ENCODE measurements at regions not wholly inside any gene's neighbourhood (a gene's known extent, or its start where the extent isn't known, plus 50 kb on each side); places are given as distances from the start of the nearest gene placed in this dataset.

DNA sequence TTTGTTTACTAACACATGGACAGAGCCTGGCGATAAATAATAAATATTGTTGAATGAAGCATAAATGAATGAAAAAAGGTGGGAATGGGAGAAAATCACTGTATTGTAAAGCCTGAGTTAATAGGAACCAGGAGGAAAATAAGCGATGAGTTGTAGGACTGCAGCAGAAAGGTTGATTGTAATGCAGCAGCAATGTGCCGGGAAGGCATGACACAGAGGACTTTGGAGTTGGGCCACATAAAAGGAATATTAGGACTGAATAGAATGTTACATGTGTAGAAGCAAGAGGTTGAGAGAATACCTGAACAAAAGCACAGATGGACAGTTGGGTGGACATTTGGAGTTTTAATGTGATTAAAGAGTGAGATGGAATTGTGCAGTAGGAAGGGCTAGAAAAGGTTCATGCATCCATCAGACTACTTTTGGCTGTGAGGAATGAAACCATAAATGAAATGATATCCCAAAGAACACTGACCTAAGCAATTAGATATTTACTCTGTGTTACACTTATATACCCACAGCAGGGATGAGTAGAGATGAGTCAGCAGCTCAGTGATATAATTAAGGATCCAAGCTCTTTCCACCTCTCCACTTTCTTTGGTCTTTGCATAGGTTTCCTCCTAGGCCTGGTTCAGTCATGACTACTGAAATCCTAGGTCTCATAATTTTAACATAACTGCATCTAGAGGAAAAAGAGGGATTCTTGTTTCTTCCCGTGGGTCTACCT, 55.4 kb downstream of the CCER1 start:
- no peak for DNase-seq
- ChIA-PET CTCF (no interaction called here), POLR2A (no interaction called here)
- no peak overlapping the region for H3K4me3 Mint-ChIP-seq
- H3K27me3 Mint-ChIP-seq, result peaks cover 8% of the 10 kb centered on the region
- H3K9me3 Mint-ChIP-seq, result no peaks in the 10 kb centered on the region
- intact Hi-C loops (cut with micrococcal nuclease), result no loop called here
- H3K4me1 Mint-ChIP-seq (ENCODE audit: low read depth), result no peaks in the 10 kb centered on the region
- no peak overlapping the region for H3K27ac Mint-ChIP-seq
- H3K36me3 Mint-ChIP-seq, result no peaks in the 10 kb centered on the region

DNA sequence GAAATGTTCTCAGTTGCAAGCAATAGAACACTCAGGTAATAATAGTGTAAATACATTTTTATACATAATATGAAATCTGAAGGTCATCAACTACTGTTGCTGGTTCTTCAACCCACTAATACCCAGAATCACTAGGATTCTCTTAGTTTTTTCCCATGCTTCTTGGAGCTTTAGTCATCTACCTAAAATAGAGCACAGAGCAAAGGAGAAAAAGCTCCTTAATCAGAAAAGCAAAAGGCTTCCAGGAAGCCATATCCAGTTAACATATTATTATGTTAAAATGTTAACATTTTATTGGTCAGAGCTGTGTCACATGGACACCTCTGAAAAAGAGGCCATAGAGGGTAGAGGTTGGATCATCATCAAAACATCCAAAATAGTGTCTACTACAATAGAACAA, 57.0 kb downstream of the CCER1 start:
- CTCF ChIA-PET, result no interaction called here

DNA sequence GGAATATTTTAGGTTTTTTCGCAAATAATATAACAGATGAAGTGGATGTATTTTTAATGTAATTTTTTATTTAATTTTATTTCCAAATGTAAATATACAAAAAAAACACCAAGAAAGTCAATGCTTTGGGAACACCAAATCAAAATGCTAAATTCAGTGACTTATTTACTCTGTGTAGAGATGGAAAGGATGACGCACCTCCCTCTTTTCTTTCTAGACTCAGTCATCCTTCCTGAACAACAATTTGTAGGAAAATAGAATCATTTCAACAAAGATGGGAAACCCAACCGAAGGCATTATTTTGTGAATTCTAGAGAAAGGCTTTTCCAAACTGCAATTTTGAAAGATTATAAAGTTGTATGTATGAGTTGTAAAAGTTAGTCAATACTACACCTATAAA, 57.7 kb downstream of the CCER1 start:
- Mint-ChIP-seq H3K27me3 (peaks cover 8% of the 10 kb centered on the region), H3K4me1 (ENCODE audit: low read depth) (no peaks in the 10 kb centered on the region), H3K36me3 (no peaks in the 10 kb centered on the region), H3K9me3 (no peaks in the 10 kb centered on the region), H3K27ac (no peak overlapping the region), H3K4me3 (no peak overlapping the region)
- no peak for DNase-seq
- ChIA-PET POLR2A (no interaction called here), CTCF (no interaction called here)
- intact Hi-C loops (cut with micrococcal nuclease), result no loop called here

More for the DNA sequence above, 57.0 kb downstream of the CCER1 start:
- H3K4me1 Mint-ChIP-seq (ENCODE audit: low read depth), result no peaks in the 10 kb centered on the region
- peaks cover 8% of the 10 kb centered on the region for H3K27me3 Mint-ChIP-seq
- no peak for DNase-seq
- H3K4me3 Mint-ChIP-seq, result no peak overlapping the region
- no peaks in the 10 kb centered on the region for H3K36me3 Mint-ChIP-seq
- H3K27ac Mint-ChIP-seq, result no peak overlapping the region
- H3K9me3 Mint-ChIP-seq, result no peaks in the 10 kb centered on the region
- POLR2A ChIA-PET, result no interaction called here
- intact Hi-C loops (cut with micrococcal nuclease), result no loop called here

DNA sequence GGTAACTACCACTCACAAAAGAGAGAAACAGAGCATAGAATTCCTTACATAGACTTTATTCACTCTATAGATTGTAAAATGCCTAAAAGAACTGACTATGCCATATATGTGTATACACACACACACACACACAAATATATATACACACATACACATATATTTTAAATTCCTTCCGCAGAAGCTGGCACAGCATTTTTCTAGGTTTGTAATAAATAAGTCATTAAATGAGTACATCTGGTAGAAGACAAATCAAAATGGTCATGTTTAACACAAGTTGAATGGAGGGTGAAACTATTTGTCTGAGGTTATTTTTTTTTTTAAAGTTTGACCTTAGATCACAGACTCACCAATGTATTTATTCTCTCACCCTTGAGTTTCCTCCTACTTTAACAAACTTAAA, 58.2 kb downstream of the CCER1 start:
- no peak overlapping the region for H3K27ac Mint-ChIP-seq
- ChIA-PET POLR2A (no interaction called here), CTCF (no interaction called here)

DNA sequence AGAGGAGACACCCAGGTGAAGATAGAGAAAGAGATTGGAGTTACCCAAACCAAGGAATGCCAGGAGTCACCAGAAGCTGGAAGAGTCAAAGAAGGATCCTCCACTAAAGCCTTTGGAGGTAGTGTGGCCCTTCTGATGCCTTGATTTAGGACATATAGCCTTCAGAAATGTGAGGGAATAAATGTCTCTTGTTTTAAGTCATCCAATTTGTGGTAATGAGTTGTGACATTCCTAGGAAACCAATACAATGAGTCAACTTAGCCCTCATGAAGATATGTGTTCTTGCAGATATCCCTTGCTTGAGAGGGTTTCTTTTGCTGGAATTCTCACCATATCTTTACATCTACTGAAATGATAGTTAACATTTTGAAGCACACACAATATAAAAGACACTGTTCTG, 58.8 kb downstream of the CCER1 start:
- H3K4me1 Mint-ChIP-seq (ENCODE audit: low read depth), result no peaks in the 10 kb centered on the region
- ChIA-PET CTCF (no interaction called here), POLR2A (no interaction called here)
- no peak overlapping the region for H3K27ac Mint-ChIP-seq
- no peak overlapping the region for H3K4me3 Mint-ChIP-seq
- no peaks in the 10 kb centered on the region for H3K36me3 Mint-ChIP-seq
- DNase-seq, result no peak
- H3K27me3 Mint-ChIP-seq, result peaks cover 8% of the 10 kb centered on the region
- intact Hi-C loops (cut with micrococcal nuclease), result no loop called here
- no peaks in the 10 kb centered on the region for H3K9me3 Mint-ChIP-seq

More for the DNA sequence above, 58.2 kb downstream of the CCER1 start:
- no peaks in the 10 kb centered on the region for H3K9me3 Mint-ChIP-seq
- no peak for DNase-seq
- H3K4me3 Mint-ChIP-seq, result no peak overlapping the region
- intact Hi-C loops (cut with micrococcal nuclease), result no loop called here
- H3K36me3 Mint-ChIP-seq, result no peaks in the 10 kb centered on the region
- no peaks in the 10 kb centered on the region for H3K4me1 Mint-ChIP-seq (ENCODE audit: low read depth)
- peaks cover 8% of the 10 kb centered on the region for H3K27me3 Mint-ChIP-seq

DNA sequence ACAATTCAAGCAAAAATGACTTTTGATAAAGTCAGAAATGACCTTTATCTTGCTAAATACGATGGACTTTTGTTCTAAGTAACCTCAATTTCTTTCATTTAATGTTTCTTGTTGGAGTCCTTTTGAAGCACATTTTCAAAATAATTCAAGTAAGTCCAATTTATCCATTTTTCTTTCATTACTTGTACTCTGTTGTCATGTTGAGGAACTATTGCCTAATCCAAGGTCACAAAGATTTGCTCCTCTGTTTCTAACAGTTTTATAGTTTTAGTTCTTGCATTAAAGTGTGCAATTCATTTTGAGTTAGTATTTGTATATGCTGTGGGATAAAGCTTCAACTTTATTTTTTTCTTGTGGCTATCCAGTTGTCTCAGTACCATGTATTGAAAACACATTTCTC, 66.7 kb downstream of the CCER1 start:
- intact Hi-C loops (cut with micrococcal nuclease), result no loop called here
- no peak for DNase-seq
- CTCF ChIA-PET, result no interaction called here

DNA sequence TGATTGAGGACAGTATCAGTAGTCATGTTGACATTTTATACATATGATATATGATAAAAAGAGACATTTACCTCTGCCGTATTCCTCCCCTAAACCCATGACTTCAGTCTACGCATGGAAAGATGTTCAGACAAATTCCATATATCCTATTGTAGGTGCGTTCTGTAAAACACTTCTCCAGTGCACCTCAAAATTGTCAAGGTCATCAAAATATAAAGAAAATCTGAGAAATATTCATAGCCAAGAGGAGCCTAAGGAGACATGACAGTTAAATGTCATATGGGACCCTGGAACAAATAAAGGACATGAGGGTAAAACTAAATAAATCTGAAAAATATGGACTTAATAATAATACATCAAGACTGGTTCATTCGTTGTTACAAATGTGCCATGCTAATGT, 71.5 kb downstream of the CCER1 start:
- H3K4me3 Mint-ChIP-seq, result no peak overlapping the region
- no peak for DNase-seq
- ChIA-PET CTCF (no interaction called here), POLR2A (no interaction called here)
- H3K27me3 Mint-ChIP-seq, result no peaks in the 10 kb centered on the region
- no peaks in the 10 kb centered on the region for H3K36me3 Mint-ChIP-seq
- intact Hi-C loops (cut with micrococcal nuclease), result no loop called here
- H3K4me1 Mint-ChIP-seq (ENCODE audit: low read depth), result no peaks in the 10 kb centered on the region
- H3K27ac Mint-ChIP-seq, result no peak overlapping the region
- no peaks in the 10 kb centered on the region for H3K9me3 Mint-ChIP-seq

More for the DNA sequence above, 66.7 kb downstream of the CCER1 start:
- no peaks in the 10 kb centered on the region for H3K9me3 Mint-ChIP-seq
- POLR2A ChIA-PET, result no interaction called here
- no peak overlapping the region for H3K4me3 Mint-ChIP-seq
- H3K4me1 Mint-ChIP-seq (ENCODE audit: low read depth), result no peaks in the 10 kb centered on the region
- H3K27ac Mint-ChIP-seq, result no peak overlapping the region
- no peaks in the 10 kb centered on the region for H3K36me3 Mint-ChIP-seq
- H3K27me3 Mint-ChIP-seq, result no peaks in the 10 kb centered on the region

DNA sequence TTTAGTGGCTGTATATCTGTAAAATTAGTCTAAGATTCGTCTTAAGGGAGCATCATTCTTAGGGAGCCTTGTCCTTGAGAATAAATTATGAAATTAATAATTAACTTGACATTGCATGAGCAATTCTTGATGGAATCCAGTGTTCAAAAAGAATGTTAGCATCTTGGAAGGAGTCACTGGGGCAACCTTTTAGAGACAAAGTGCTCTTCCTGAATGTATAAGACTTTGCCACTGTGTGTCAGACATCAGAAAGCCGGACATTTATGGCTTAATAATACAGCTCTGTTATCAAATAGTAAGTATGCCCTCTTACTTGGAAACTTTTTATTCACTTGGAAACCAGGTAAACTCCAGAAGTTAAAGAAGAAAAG, 83.3 kb downstream of the CCER1 start:
- H3K27me3 Mint-ChIP-seq, result no peaks in the 10 kb centered on the region
- no peak overlapping the region for H3K4me3 Mint-ChIP-seq
- DNase-seq, result no peak
- intact Hi-C loops (cut with micrococcal nuclease), result no loop called here
- no peaks in the 10 kb centered on the region for H3K4me1 Mint-ChIP-seq (ENCODE audit: low read depth)
- no peaks in the 10 kb centered on the region for H3K9me3 Mint-ChIP-seq
- CTCF ChIA-PET, result no interaction called here
- POLR2A ChIA-PET, result no interaction called here
- H3K27ac Mint-ChIP-seq, result no peak overlapping the region
- no peaks in the 10 kb centered on the region for H3K36me3 Mint-ChIP-seq

DNA sequence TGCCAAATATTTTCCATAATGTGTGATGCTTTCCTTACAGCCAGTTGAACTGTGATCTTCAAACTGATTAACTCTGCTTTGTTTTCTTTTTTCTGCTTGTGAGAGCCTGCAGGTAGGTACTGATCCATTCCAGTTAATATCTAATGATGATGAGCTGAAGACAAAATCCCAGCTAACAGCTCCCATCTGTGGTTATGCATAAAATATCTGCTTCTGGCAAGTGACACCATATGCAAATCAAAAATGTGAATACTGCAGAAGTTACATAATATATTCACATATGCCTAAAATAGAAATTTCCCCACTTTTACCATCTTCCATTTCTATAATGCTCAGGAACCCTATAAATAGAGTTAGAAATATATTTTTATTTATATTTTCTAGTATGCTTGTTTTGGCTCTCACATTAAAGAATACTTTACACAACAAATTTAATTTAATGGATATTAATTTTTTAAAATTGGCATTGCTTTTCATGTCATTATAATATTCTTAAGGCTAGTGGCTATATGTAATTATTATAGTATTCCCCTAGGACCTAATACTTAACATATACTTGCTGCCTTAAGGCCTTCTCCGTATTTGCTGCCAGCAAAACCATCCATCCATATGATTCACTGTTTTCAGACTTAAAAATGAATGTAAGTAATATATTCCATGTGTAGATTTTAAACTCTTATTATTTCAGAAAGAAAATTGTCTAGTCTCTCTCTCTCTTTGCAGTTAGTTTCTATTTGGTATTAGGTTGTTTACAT, 83.8 kb downstream of the CCER1 start:
- H3K27me3 Mint-ChIP-seq, result no peaks in the 10 kb centered on the region
- no peaks in the 10 kb centered on the region for H3K36me3 Mint-ChIP-seq
- H3K4me1 Mint-ChIP-seq (ENCODE audit: low read depth), result no peaks in the 10 kb centered on the region
- no peaks in the 10 kb centered on the region for H3K9me3 Mint-ChIP-seq
- intact Hi-C loops (cut with micrococcal nuclease), result no loop called here
- ChIA-PET POLR2A (no interaction called here), CTCF (interaction anchor here (1.3 kb wide), 1 partner anchor 17 kb away, joined by 4 read pairs; no protein-coding TSS in a partner anchor)
- DNase-seq, result no peak
- H3K4me3 Mint-ChIP-seq, result no peak overlapping the region
- no peak overlapping the region for H3K27ac Mint-ChIP-seq

DNA sequence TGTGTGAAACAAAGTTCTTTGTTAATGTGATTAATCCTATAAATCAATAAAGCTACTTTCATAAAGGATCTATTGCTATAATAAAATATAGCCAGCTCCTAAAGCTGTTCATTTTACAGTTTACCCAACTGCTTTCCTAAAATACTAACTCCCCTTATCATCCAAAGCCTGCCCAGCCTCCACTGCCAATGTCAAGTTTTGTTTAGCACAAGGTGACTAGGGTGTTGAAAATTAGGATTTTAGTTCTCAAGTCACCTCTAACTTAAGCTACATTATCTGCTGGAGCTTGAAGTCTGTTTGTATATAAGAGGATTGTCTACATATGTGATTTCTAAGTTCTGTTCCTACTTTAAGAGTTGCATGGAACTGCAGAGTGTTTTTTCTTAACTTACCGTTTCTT, 86.3 kb downstream of the CCER1 start:
- intact Hi-C loops (cut with micrococcal nuclease), result no loop called here
- ChIA-PET POLR2A (no interaction called here), CTCF (interaction anchor here (1.5 kb wide), 1 partner anchor 14 kb away, joined by 10 read pairs; no protein-coding TSS in a partner anchor)
- H3K36me3 Mint-ChIP-seq, result no peaks in the 10 kb centered on the region
- H3K4me3 Mint-ChIP-seq, result no peak overlapping the region
- no peak overlapping the region for H3K27ac Mint-ChIP-seq
- H3K27me3 Mint-ChIP-seq, result no peaks in the 10 kb centered on the region
- H3K4me1 Mint-ChIP-seq (ENCODE audit: low read depth), result no peaks in the 10 kb centered on the region
- DNase-seq, result no peak
- H3K9me3 Mint-ChIP-seq, result no peaks in the 10 kb centered on the region

DNA sequence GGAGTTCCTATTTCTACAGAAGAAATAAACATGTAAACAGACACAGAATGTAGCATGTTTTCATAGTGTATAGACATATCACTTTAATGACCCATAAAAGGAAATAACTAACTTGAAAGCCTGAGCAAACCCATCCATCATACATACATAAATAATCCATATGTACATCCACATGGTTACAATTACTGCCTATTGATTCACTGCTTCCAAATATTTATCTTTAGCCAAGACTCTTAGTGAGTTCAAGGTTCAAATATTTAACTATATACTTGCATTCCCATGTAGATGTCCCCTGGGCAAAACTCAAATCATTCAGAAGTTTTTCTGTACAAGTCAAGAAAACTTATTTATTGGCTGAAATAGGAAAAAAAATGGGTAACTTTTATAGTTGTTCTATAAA, 95.4 kb downstream of the CCER1 start:
- H3K4me1 Mint-ChIP-seq (ENCODE audit: low read depth), result no peaks in the 10 kb centered on the region
- H3K4me3 Mint-ChIP-seq, result no peak overlapping the region
- DNase-seq, result no peak
- H3K36me3 Mint-ChIP-seq, result no peaks in the 10 kb centered on the region
- H3K27ac Mint-ChIP-seq, result no peak overlapping the region
- H3K27me3 Mint-ChIP-seq, result peaks cover 1% of the 10 kb centered on the region
- POLR2A ChIA-PET, result no interaction called here
- H3K9me3 Mint-ChIP-seq, result no peaks in the 10 kb centered on the region
- intact Hi-C loops (cut with micrococcal nuclease), result no loop called here
- CTCF ChIA-PET, result no interaction called here

DNA sequence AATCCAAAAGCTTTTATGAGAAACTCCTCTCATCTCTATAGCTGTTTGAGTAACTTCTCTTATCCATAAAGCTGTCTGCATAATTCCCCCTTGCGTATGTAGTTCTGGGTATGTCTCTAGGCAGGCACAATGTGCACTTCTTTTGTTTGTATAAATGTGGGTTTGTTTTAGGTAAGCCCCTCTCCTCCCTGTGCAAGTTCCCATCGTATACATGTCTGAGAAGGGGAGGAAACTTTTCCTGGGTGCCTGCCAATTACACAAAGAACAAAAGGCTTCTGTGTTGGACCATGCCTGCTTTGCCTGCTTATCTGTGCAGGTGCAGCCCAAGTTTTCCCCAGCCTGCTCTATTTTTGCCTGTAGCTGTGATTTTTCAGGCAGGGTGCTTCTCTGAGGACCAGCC, 96.7 kb downstream of the CCER1 start:
- ChIA-PET POLR2A (no interaction called here), CTCF (no interaction called here)
- DNase-seq, result no peak
- H3K4me3 Mint-ChIP-seq, result no peak overlapping the region
- no peaks in the 10 kb centered on the region for H3K9me3 Mint-ChIP-seq
- peaks cover 1% of the 10 kb centered on the region for H3K27me3 Mint-ChIP-seq
- H3K4me1 Mint-ChIP-seq (ENCODE audit: low read depth), result no peaks in the 10 kb centered on the region
- H3K36me3 Mint-ChIP-seq, result no peaks in the 10 kb centered on the region
- H3K27ac Mint-ChIP-seq, result no peak overlapping the region
- intact Hi-C loops (cut with micrococcal nuclease), result no loop called here

DNA sequence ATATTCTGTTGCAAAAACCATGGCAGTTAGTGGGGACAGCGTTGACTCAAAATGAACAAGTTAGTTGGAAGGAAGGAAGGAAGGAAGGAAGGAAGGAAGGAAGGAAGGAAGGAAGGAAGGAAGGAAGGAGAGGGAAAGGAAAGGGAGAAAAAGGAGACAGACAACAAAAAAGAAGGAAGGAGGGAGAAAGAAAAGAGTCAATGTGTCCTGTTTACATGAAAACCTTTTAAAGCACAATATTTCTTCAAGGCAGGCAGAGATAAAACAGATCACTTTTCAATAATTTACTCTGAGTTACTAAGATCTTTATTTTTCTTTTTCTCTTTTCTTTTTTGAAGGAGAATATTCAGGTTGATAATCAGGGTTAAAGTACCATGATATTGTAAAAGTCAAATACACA, 99.4 kb downstream of the CCER1 start:
- DNase-seq, result no peak
- CTCF ChIA-PET, result interaction anchor here (1.6 kb wide), 1 partner anchor 13 kb away, joined by 10 read pairs; no protein-coding TSS in a partner anchor
- Mint-ChIP-seq H3K9me3 (no peaks in the 10 kb centered on the region), H3K36me3 (no peaks in the 10 kb centered on the region), H3K27me3 (no peaks in the 10 kb centered on the region), H3K4me3 (no peak overlapping the region), H3K4me1 (ENCODE audit: low read depth) (no peaks in the 10 kb centered on the region), H3K27ac (no peak overlapping the region)
- intact Hi-C loops (cut with micrococcal nuclease), result no loop called here
- POLR2A ChIA-PET, result no interaction called here

Measured in activated CD4-positive, alpha-beta memory T cell treated with anti-CD3 and anti-CD28 coated beads for 36 hours (primary cell).